ENCODE measurements at regions not wholly inside any gene's neighbourhood (a gene's known extent, or its start where the extent isn't known, plus 50 kb on each side); places are given as distances from the start of the nearest gene placed in this dataset.
A peak's percentile ranks its signal among the peaks of the same experiment; 100 is the strongest.

GRCh38 chr18:46416706-46417638, 240.0 kb downstream of the LOXHD1 start (continued):
- TF ChIP-seq TFAM (CRISPR knock-in tag; conservative IDR thresholded peaks at IDR 0.05) (no peak), ZFPM2 (CRISPR knock-in tag; IDR thresholded peaks at IDR 0.05) (no peak), ZNF584 (CRISPR knock-in tag; IDR thresholded peaks at IDR 0.05; ENCODE audit: low read depth) (no peak), ARID1B (IDR thresholded peaks at IDR 0.05) (no peak; the same call in 1 of the 2 replicates), ELF1 (tag; IDR thresholded peaks at IDR 0.05) (no peak), PPARD (CRISPR knock-in tag; IDR thresholded peaks at IDR 0.05) (no peak), BHLHE40 (IDR thresholded peaks at IDR 0.05; ENCODE audit: low read length) (no peak), MTF1 (CRISPR knock-in tag; IDR thresholded peaks at IDR 0.05; ENCODE audit: borderline replicate concordance) (no peak), ATF7 (IDR thresholded peaks at IDR 0.05) (peak; percentile 99), ZNF609 (CRISPR knock-in tag; IDR thresholded peaks at IDR 0.05; ENCODE audit: borderline replicate concordance) (no peak), TAF9B (IDR thresholded peaks at IDR 0.05; ENCODE audit: partially characterized antibody) (no peak), MEF2D (tag; conservative IDR thresholded peaks at IDR 0.05; ENCODE audit: low read depth) (no peak), SRF (CRISPR knock-in tag; IDR thresholded peaks at IDR 0.05) (peak in 1 of 2 experiments; percentile 74; a peak in 2 of 4 replicates), YBX1 (IDR thresholded peaks at IDR 0.05) (no peak), ZNF518B (CRISPR knock-in tag; IDR thresholded peaks at IDR 0.05) (no peak), PHF20 (IDR thresholded peaks at IDR 0.05; ENCODE audit: partially characterized antibody) (no peak), CC2D1A (IDR thresholded peaks at IDR 0.05) (no peak), ZZZ3 (IDR thresholded peaks at IDR 0.05) (no peak), CBX8 (IDR thresholded peaks at IDR 0.05; ENCODE audit: borderline replicate concordance, extremely low read depth, low read depth, low read length, poor library complexity, severe bottlenecking) (no peak), STAG1 (CRISPR knock-in tag; IDR thresholded peaks at IDR 0.05; ENCODE audit: borderline replicate concordance) (no peak), SAFB (IDR thresholded peaks at IDR 0.05; ENCODE audit: borderline replicate concordance, low read depth, low read length) (no peak)
